Central memory CD8-positive, alpha-beta T cell (primary cell): ENCODE measurements at regions not wholly inside any gene's neighbourhood (a gene's known extent, or its start where the extent isn't known, plus 50 kb on each side); places are given as distances from the start of the nearest gene placed in this dataset.

Experiments
- ATAC-seq: fragments of 150-1000 bp; cut with Tn5 transposase; replicated peaks from 2 replicates; pipeline ENCODE4 v1.10.0; 2022; ENCODE audit warnings: mild to moderate bottlenecking, moderate FRiP score, moderate number of reproducible peaks; ENCODE audit not compliant: poor library complexity, severe bottlenecking; ENCODE audit errors: extremely low read depth
- DNase-seq, 2 donors: peaks; one replicate each; pipeline ENCODE4 v3.0.0; 2021; ENCODE audit warnings: low spot score in 2 of 2
- H3K27ac Mint-ChIP-seq: one replicate; pipeline ENCODE4 v1.8.0; 2022; ENCODE audit warnings: low read depth, mild to moderate bottlenecking, moderate library complexity, mixed read lengths
- H3K27me3 Mint-ChIP-seq: one replicate; pipeline ENCODE4 v1.8.0; 2022; ENCODE audit warnings: mixed read lengths
- H3K36me3 Mint-ChIP-seq: one replicate; pipeline ENCODE4 v1.8.0; 2022; ENCODE audit warnings: mild to moderate bottlenecking, moderate library complexity, mixed read lengths; ENCODE audit not compliant: insufficient read depth
- H3K4me1 Mint-ChIP-seq: one replicate; pipeline ENCODE4 v1.8.0; 2022; ENCODE audit warnings: mixed read lengths
- H3K4me3 Mint-ChIP-seq: one replicate; pipeline ENCODE4 v1.8.0; 2022; ENCODE audit warnings: mild to moderate bottlenecking, moderate library complexity, mixed read lengths
- H3K9me3 Mint-ChIP-seq: one replicate; pipeline ENCODE4 v1.8.0; 2022; ENCODE audit warnings: mixed read lengths

GRCh38 chr5:35339006-35339405 lies 108.7 kb upstream of the PRLR start:
- ATAC-seq: no peak

GRCh38 chr5:35338157-35338453 lies 107.8 kb upstream of the PRLR start:
- H3K36me3 Mint-ChIP-seq: no peaks in the 10 kb centered on the region
- no peaks in the 10 kb centered on the region for H3K9me3 Mint-ChIP-seq
- H3K27ac Mint-ChIP-seq: no peak overlapping the region
- H3K4me1 Mint-ChIP-seq: no peaks in the 10 kb centered on the region
- H3K27me3 Mint-ChIP-seq: no peaks in the 10 kb centered on the region
- no peak overlapping the region for H3K4me3 Mint-ChIP-seq
- DNase-seq (no peak), ATAC-seq (no peak)

More at GRCh38 chr5:35339006-35339405, 108.7 kb upstream of the PRLR start:
- Mint-ChIP-seq H3K27ac (no peak overlapping the region), H3K4me1 (no peaks in the 10 kb centered on the region), H3K27me3 (no peaks in the 10 kb centered on the region), H3K36me3 (no peaks in the 10 kb centered on the region), H3K4me3 (no peak overlapping the region), H3K9me3 (peaks cover 5% of the 10 kb centered on the region)
- no peak for DNase-seq

- Mint-ChIP-seq H3K4me1 (no peaks in the 10 kb centered on the region), H3K9me3 (no peaks in the 10 kb centered on the region), H3K36me3 (no peaks in the 10 kb centered on the region), H3K27ac (no peak overlapping the region), H3K4me3 (no peak overlapping the region), H3K27me3 (no peaks in the 10 kb centered on the region)
- ATAC-seq: no peak
- DNase-seq: no peak
Observed at GRCh38 chr5:35337340-35338156, 107.3 kb upstream of the PRLR start.

GRCh38 chr5:35336230-35336629 lies 105.9 kb upstream of the PRLR start:
- ATAC-seq (no peak), DNase-seq (no peak)
- no peak overlapping the region for H3K27ac Mint-ChIP-seq
- no peaks in the 10 kb centered on the region for H3K9me3 Mint-ChIP-seq
- H3K4me3 Mint-ChIP-seq: no peak overlapping the region
- no peaks in the 10 kb centered on the region for H3K4me1 Mint-ChIP-seq
- H3K36me3 Mint-ChIP-seq: no peaks in the 10 kb centered on the region
- no peaks in the 10 kb centered on the region for H3K27me3 Mint-ChIP-seq

- Mint-ChIP-seq H3K27ac (no peak overlapping the region), H3K4me1 (no peaks in the 10 kb centered on the region), H3K36me3 (no peaks in the 10 kb centered on the region), H3K4me3 (no peak overlapping the region), H3K27me3 (no peaks in the 10 kb centered on the region), H3K9me3 (no peaks in the 10 kb centered on the region)
- ATAC-seq (no peak), DNase-seq (no peak)
Observed at GRCh38 chr5:35335752-35336151, 105.5 kb upstream of the PRLR start.

GRCh38 chr5:35333366-35333765 lies 103.1 kb upstream of the PRLR start:
- Mint-ChIP-seq H3K4me3 (no peak overlapping the region), H3K9me3 (no peaks in the 10 kb centered on the region), H3K36me3 (no peaks in the 10 kb centered on the region), H3K27me3 (no peaks in the 10 kb centered on the region), H3K4me1 (no peaks in the 10 kb centered on the region), H3K27ac (no peak overlapping the region)
- no peak for ATAC-seq
- no peak for DNase-seq

- ATAC-seq: no peak
- H3K9me3 Mint-ChIP-seq: no peaks in the 10 kb centered on the region
- H3K27ac Mint-ChIP-seq: no peak overlapping the region
- DNase-seq: no peak
- H3K36me3 Mint-ChIP-seq: no peaks in the 10 kb centered on the region
- H3K4me3 Mint-ChIP-seq: no peak overlapping the region
- no peaks in the 10 kb centered on the region for H3K4me1 Mint-ChIP-seq
- no peaks in the 10 kb centered on the region for H3K27me3 Mint-ChIP-seq
Observed at GRCh38 chr5:35331956-35332950, 102.0 kb upstream of the PRLR start.

- no peak overlapping the region for H3K27ac Mint-ChIP-seq
- ATAC-seq (no peak), DNase-seq (no peak)
- peaks cover 28% of the 10 kb centered on the region for H3K27me3 Mint-ChIP-seq
- H3K4me3 Mint-ChIP-seq: no peak overlapping the region
- no peaks in the 10 kb centered on the region for H3K4me1 Mint-ChIP-seq
- H3K9me3 Mint-ChIP-seq: no peaks in the 10 kb centered on the region
- no peaks in the 10 kb centered on the region for H3K36me3 Mint-ChIP-seq
Observed at GRCh38 chr5:35325836-35326235, 95.5 kb upstream of the PRLR start.

GRCh38 chr5:35324679-35325078 lies 94.4 kb upstream of the PRLR start:
- ATAC-seq (no peak), DNase-seq (no peak)
- no peak overlapping the region for H3K27ac Mint-ChIP-seq
- peaks cover 36% of the 10 kb centered on the region for H3K27me3 Mint-ChIP-seq
- no peaks in the 10 kb centered on the region for H3K9me3 Mint-ChIP-seq
- no peaks in the 10 kb centered on the region for H3K36me3 Mint-ChIP-seq
- no peak overlapping the region for H3K4me3 Mint-ChIP-seq
- H3K4me1 Mint-ChIP-seq: no peaks in the 10 kb centered on the region

- H3K27ac Mint-ChIP-seq: no peak overlapping the region
- H3K4me1 Mint-ChIP-seq: no peaks in the 10 kb centered on the region
- H3K27me3 Mint-ChIP-seq: peaks cover 36% of the 10 kb centered on the region
- no peaks in the 10 kb centered on the region for H3K36me3 Mint-ChIP-seq
- ATAC-seq (no peak), DNase-seq (no peak)
- no peak overlapping the region for H3K4me3 Mint-ChIP-seq
- H3K9me3 Mint-ChIP-seq: no peaks in the 10 kb centered on the region
Observed at GRCh38 chr5:35324201-35324600, 93.9 kb upstream of the PRLR start.

GRCh38 chr5:35320029-35320428 lies 89.7 kb upstream of the PRLR start:
- H3K27me3 Mint-ChIP-seq: peaks cover 27% of the 10 kb centered on the region
- no peak for ATAC-seq
- DNase-seq: no peak
- H3K4me3 Mint-ChIP-seq: no peak overlapping the region
- H3K9me3 Mint-ChIP-seq: no peaks in the 10 kb centered on the region
- no peaks in the 10 kb centered on the region for H3K36me3 Mint-ChIP-seq
- no peak overlapping the region for H3K27ac Mint-ChIP-seq
- H3K4me1 Mint-ChIP-seq: no peaks in the 10 kb centered on the region

- DNase-seq (no peak), ATAC-seq (no peak)
- H3K4me3 Mint-ChIP-seq: no peak overlapping the region
- H3K27ac Mint-ChIP-seq: no peak overlapping the region
- H3K27me3 Mint-ChIP-seq: peaks cover 21% of the 10 kb centered on the region
- no peaks in the 10 kb centered on the region for H3K4me1 Mint-ChIP-seq
- H3K9me3 Mint-ChIP-seq: no peaks in the 10 kb centered on the region
- no peaks in the 10 kb centered on the region for H3K36me3 Mint-ChIP-seq
Observed at GRCh38 chr5:35319333-35320002, 89.2 kb upstream of the PRLR start.
